Caco-2 (cell line): ENCODE measurements at regions not wholly inside any gene's neighbourhood (a gene's known extent, or its start where the extent isn't known, plus 50 kb on each side); places are given as distances from the start of the nearest gene placed in this dataset.

Experiments used
- BruUV-seq: library from RNA; stranded (reverse); fragments of 400-500 nt; replicated peaks from 2 replicates; lab custom pipeline; 2021; lab: Mats Ljungman, UMichigan
- CTCF ChIA-PET: fragments of 300-600 bp; sonication (Branson Sonifier 250); formaldehyde crosslinking; loops from one replicate; lab custom pipeline; 2022; ENCODE audit warnings: antibody characterized with exemption; lab: Charles Lee
- POLR2A ChIA-PET: fragments of 300-600 bp; sonication (Branson Sonifier 250); formaldehyde crosslinking; loops from one replicate; lab custom pipeline; 2022; ENCODE audit warnings: antibody characterized with exemption; lab: Charles Lee
- DNase-seq, 2 experiments: peaks; one replicate each; pipeline versions ENCODE4 v3.0.0 to v3.0.0-alpha.2; 2020 to 2022
- H3K27me3 ChIP-seq: replicated peaks from 2 replicates; pipeline ENCODE4 v1.6.0; 2011; ENCODE audit warnings: low read length; ENCODE audit not compliant: control insufficient read depth, insufficient read depth
- H3K36me3 ChIP-seq: 2 replicates; pipeline ENCODE4 v1.5.1; 2011; ENCODE audit warnings: low read length; ENCODE audit not compliant: control insufficient read depth, insufficient read depth
- H3K4me1 ChIP-seq: fragments of 250-450 bp; sonication (Bioruptor Pico); 2 replicates; pipeline ENCODE4 v1.5.1; 2020; ENCODE audit warnings: mild to moderate bottlenecking
- H3K4me3 ChIP-seq: 2 replicates; pipeline ENCODE4 v1.5.1; 2011; ENCODE audit warnings: low read depth, mild to moderate bottlenecking, control low read depth, low read length
- H3K9me3 ChIP-seq: fragments of 250-450 bp; sonication (Bioruptor Pico); 2 replicates; pipeline ENCODE4 v1.5.1; 2020; ENCODE audit warnings: mild to moderate bottlenecking, moderate library complexity
- H3K27ac Mint-ChIP-seq: one replicate; pipeline ENCODE4 v1.8.0; 2022; ENCODE audit warnings: mixed read lengths; ENCODE audit not compliant: unreplicated experiment
- H3K27me3 Mint-ChIP-seq: one replicate; pipeline ENCODE4 v1.8.0; 2022; ENCODE audit warnings: mixed read lengths; ENCODE audit not compliant: insufficient read depth, unreplicated experiment
- H3K36me3 Mint-ChIP-seq: one replicate; pipeline ENCODE4 v1.8.0; 2022; ENCODE audit warnings: mild to moderate bottlenecking, mixed read lengths; ENCODE audit not compliant: insufficient read depth, unreplicated experiment
- H3K4me1 Mint-ChIP-seq: one replicate; pipeline ENCODE4 v1.8.0; 2022; ENCODE audit warnings: low read depth, mixed read lengths; ENCODE audit not compliant: unreplicated experiment
- H3K4me3 Mint-ChIP-seq: one replicate; pipeline ENCODE4 v1.8.0; 2022; ENCODE audit warnings: mild to moderate bottlenecking, moderate library complexity, mixed read lengths; ENCODE audit not compliant: unreplicated experiment
- H3K9me3 Mint-ChIP-seq: one replicate; pipeline ENCODE4 v1.8.0; 2022; ENCODE audit warnings: mixed read lengths; ENCODE audit not compliant: unreplicated experiment
- CTCF ChIP-seq, 2 experiments: fragments of 200-600 bp in 1 of 2; IDR thresholded peaks; 1 replicate in 1 of 2; 2 replicates in 1 of 2; pipeline versions ENCODE4 v1.5.1 to v1.8.0; 2011 to 2022; ENCODE audit warnings: antibody characterized with exemption in 1 of 2, control low read depth in 1 of 2, inconsistent platforms in 1 of 2, low read depth in 1 of 2, low read length in 1 of 2, mild to moderate bottlenecking in 1 of 2, moderate library complexity in 1 of 2; ENCODE audit not compliant: insufficient read depth in 1 of 2, severe bottlenecking in 1 of 2, unreplicated experiment in 1 of 2
- intact Hi-C: fragments of 100-400 bp; cut with micrococcal nuclease; formaldehyde crosslinking; loops from one replicate; pipeline ENCODE4 v1.10.0; 2022; ENCODE audit not compliant: unreplicated experiment

- Histone ChIP-seq H3K4me3 (no peak overlapping the region), H3K27me3 (no peaks in the 10 kb centered on the region), H3K36me3 (no peaks in the 10 kb centered on the region), H3K9me3 (no peaks in the 10 kb centered on the region), H3K4me1 (no peaks in the 10 kb centered on the region)
- no TSS peak for BruUV-seq
- H3K27me3 Mint-ChIP-seq = no peaks in the 10 kb centered on the region
- ChIA-PET CTCF (no interaction called here), POLR2A (no interaction called here)
- no peaks in the 10 kb centered on the region for H3K9me3 Mint-ChIP-seq
- intact Hi-C loops = no loop called here
- DNase-seq = no peak
- H3K4me1 Mint-ChIP-seq = no peaks in the 10 kb centered on the region
- no peak overlapping the region for H3K4me3 Mint-ChIP-seq
- H3K27ac Mint-ChIP-seq = no peak overlapping the region
- TF ChIP-seq CTCF (IDR thresholded peaks at IDR 0.05; ENCODE audit: insufficient read depth in 1 of 2, low read depth in 1 of 2, low read length in 1 of 2, severe bottlenecking in 1 of 2, unreplicated experiment in 1 of 2) = no peak
- no peaks in the 10 kb centered on the region for H3K36me3 Mint-ChIP-seq
These were observed 549.4 kb downstream of the COL12A1 start for GRCh38 chr6:74656453-74656852.

- Mint-ChIP-seq H3K4me3 (no peak overlapping the region), H3K4me1 (no peaks in the 10 kb centered on the region), H3K36me3 (no peaks in the 10 kb centered on the region), H3K27ac (no peak overlapping the region), H3K9me3 (no peaks in the 10 kb centered on the region), H3K27me3 (no peaks in the 10 kb centered on the region)
- no TSS peak for BruUV-seq
- H3K9me3 ChIP-seq = no peaks in the 10 kb centered on the region
- no peak for DNase-seq
- POLR2A ChIA-PET = no interaction called here
- intact Hi-C loops = no loop called here
- H3K36me3 ChIP-seq = no peaks in the 10 kb centered on the region
- CTCF ChIA-PET = no interaction called here
- TF ChIP-seq CTCF (IDR thresholded peaks at IDR 0.05; ENCODE audit: insufficient read depth in 1 of 2, low read depth in 1 of 2, low read length in 1 of 2, severe bottlenecking in 1 of 2, unreplicated experiment in 1 of 2) = no peak
- no peaks in the 10 kb centered on the region for H3K27me3 ChIP-seq
- H3K4me1 ChIP-seq = no peaks in the 10 kb centered on the region
- H3K4me3 ChIP-seq = no peak overlapping the region
These were observed 551.6 kb downstream of the COL12A1 start for GRCh38 chr6:74654296-74654695.

GRCh38 chr6:74651948-74652842, 553.7 kb downstream of the COL12A1 start:
- intact Hi-C loops = no loop called here
- Histone ChIP-seq H3K36me3 (no peaks in the 10 kb centered on the region), H3K27me3 (no peaks in the 10 kb centered on the region), H3K4me1 (no peaks in the 10 kb centered on the region), H3K9me3 (no peaks in the 10 kb centered on the region), H3K4me3 (no peak overlapping the region)
- Mint-ChIP-seq H3K27ac (no peak overlapping the region), H3K27me3 (no peaks in the 10 kb centered on the region), H3K9me3 (no peaks in the 10 kb centered on the region), H3K4me3 (no peak overlapping the region), H3K36me3 (no peaks in the 10 kb centered on the region), H3K4me1 (no peaks in the 10 kb centered on the region)
- no TSS peak for BruUV-seq
- ChIA-PET POLR2A (no interaction called here), CTCF (no interaction called here)
- TF ChIP-seq CTCF (IDR thresholded peaks at IDR 0.05; ENCODE audit: insufficient read depth in 1 of 2, low read depth in 1 of 2, low read length in 1 of 2, severe bottlenecking in 1 of 2, unreplicated experiment in 1 of 2) = no peak
- DNase-seq = no peak
